Hepatocyte (in vitro differentiated cells): ENCODE measurements at regions not wholly inside any gene's neighbourhood (a gene's known extent, or its start where the extent isn't known, plus 50 kb on each side); places are given as distances from the start of the nearest gene placed in this dataset.

Experiments used
- DNase-seq: peaks from one replicate; pipeline ENCODE4 v3.0.0-alpha.2; 2016; ENCODE audit warnings: low spot score
- H2AFZ ChIP-seq: fragments of 200-600 bp; sonication (generic); 2 replicates; pipeline ENCODE4 v1.6.0; 2016; ENCODE audit warnings: antibody characterized with exemption, mild to moderate bottlenecking
- H3K27ac ChIP-seq: fragments of 200-600 bp; sonication (generic); 2 replicates; pipeline ENCODE4 v1.5.1; 2016; ENCODE audit warnings: mild to moderate bottlenecking
- H3K27me3 ChIP-seq: fragments of 200-600 bp; sonication (generic); 2 replicates; pipeline ENCODE4 v1.6.1; 2016
- H3K36me3 ChIP-seq: fragments of 200-600 bp; sonication (generic); replicated peaks from 2 replicates; pipeline ENCODE4 v1.5.1; 2016; ENCODE audit warnings: low read depth; ENCODE audit not compliant: insufficient read depth
- H3K4me1 ChIP-seq: fragments of 200-600 bp; sonication (generic); 2 replicates; pipeline ENCODE4 v1.5.1; 2016; ENCODE audit warnings: mild to moderate bottlenecking, moderate library complexity; ENCODE audit not compliant: insufficient read depth
- H3K4me2 ChIP-seq: fragments of 200-600 bp; sonication (generic); 2 replicates; pipeline ENCODE4 v1.6.0; 2016
- H3K4me3 ChIP-seq: fragments of 200-600 bp; sonication (generic); 2 replicates; pipeline ENCODE4 v1.5.1; 2016; ENCODE audit warnings: mild to moderate bottlenecking
- H3K79me2 ChIP-seq: fragments of 200-600 bp; sonication (generic); 2 replicates; pipeline ENCODE4 v1.6.0; 2017; ENCODE audit warnings: mild to moderate bottlenecking
- H3K9me2 ChIP-seq: fragments of 200-600 bp; sonication (generic); replicated peaks from 2 replicates; pipeline ENCODE4 v1.6.0; 2017; ENCODE audit warnings: mild to moderate bottlenecking; ENCODE audit not compliant: insufficient read depth
- H3K9me3 ChIP-seq: fragments of 200-600 bp; sonication (generic); 2 replicates; pipeline ENCODE4 v1.5.1; 2016; ENCODE audit warnings: low read depth, mild to moderate bottlenecking
- H4K20me1 ChIP-seq: fragments of 200-600 bp; sonication (generic); 2 replicates; pipeline ENCODE4 v1.6.0; 2016; ENCODE audit warnings: mild to moderate bottlenecking; ENCODE audit not compliant: insufficient read depth, poor library complexity, severe bottlenecking
- EZH2 ChIP-seq: fragments of 200-600 bp; sonication (generic); IDR thresholded peaks from 2 replicates; pipeline ENCODE4 v1.6.1; 2016; ENCODE audit warnings: antibody characterized with exemption, mild to moderate bottlenecking, borderline replicate concordance
- EZH2phosphoT487 ChIP-seq: fragments of 200-600 bp; sonication (generic); IDR thresholded peaks from one replicate; pipeline ENCODE4 v1.6.1; 2018; ENCODE audit warnings: antibody characterized with exemption, mild to moderate bottlenecking, low read depth, moderate library complexity; ENCODE audit not compliant: unreplicated experiment, severe bottlenecking
- WGBS: methylation state at CpG from one replicate; pipeline ENCODE4 v1.1.6; 2016; ENCODE audit warnings: low lambda C conversion rate; ENCODE audit errors: missing lambda C conversion rate; 5-methylcytosine and 5-hydroxymethylcytosine counted together
- TF ChIP-seq, protein P1 (sequence below): fragments of 200-600 bp; sonication (generic); IDR thresholded peaks from 2 replicates; pipeline ENCODE4 v1.5.1; 2016; ENCODE audit warnings: antibody characterized with exemption, mild to moderate bottlenecking; ENCODE audit not compliant: poor library complexity

DNA sequence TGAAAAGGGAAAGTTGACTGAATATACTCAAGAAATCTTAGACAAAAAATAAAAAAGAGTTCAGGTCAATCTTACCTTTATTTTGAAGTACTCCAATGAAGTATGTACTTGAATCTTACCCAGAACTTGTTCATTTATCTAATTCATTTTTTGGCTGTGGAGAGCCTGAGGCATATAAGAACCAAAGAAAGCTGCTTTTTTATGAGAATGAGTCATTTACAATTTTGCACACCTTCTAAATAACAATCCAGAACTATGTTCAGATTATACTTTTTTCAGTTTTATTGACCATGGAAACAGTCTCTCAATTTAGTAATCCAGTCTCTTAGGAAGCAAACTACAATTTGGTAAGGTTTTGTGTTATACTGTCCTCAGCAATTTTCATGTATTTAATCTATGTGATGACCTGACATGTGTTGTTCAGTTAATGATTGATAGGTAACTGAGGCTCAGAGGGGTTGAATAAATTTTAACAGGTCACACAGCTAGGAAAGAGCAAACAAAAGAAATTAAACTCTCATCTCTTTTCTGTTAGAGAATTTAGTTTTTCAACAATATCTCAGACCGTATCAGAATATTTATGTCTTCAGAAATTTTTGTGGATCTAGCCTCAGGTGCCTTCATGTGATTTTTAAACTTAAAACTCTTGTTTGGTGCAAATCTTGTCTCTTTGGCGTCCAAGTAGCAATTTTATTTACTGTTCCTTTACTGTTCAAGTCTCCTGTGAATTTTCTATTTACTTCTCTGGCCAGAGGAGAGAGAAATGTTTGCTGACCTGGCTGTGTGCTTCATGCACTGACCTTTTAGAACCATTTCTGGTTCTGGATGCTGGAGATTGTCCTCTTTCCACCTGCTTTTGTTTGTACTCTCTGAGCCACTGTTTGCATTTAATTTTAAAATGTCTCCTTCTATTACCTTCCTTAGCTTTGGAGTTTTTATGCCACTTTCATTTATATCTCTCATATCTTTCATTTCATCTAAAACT is 1453.4 kb downstream of the STIM2 start:
- H3K4me3 ChIP-seq, result no peak overlapping the region
- no peak for DNase-seq
- H3K4me1 ChIP-seq, result no peaks in the 10 kb centered on the region
- no peak overlapping the region for H3K27ac ChIP-seq
- H3K79me2 ChIP-seq, result no peaks in the 10 kb centered on the region
- TF ChIP-seq EZH2 (no peak), EZH2phosphoT487 (no peak)
- TF ChIP-seq, protein P1, sequence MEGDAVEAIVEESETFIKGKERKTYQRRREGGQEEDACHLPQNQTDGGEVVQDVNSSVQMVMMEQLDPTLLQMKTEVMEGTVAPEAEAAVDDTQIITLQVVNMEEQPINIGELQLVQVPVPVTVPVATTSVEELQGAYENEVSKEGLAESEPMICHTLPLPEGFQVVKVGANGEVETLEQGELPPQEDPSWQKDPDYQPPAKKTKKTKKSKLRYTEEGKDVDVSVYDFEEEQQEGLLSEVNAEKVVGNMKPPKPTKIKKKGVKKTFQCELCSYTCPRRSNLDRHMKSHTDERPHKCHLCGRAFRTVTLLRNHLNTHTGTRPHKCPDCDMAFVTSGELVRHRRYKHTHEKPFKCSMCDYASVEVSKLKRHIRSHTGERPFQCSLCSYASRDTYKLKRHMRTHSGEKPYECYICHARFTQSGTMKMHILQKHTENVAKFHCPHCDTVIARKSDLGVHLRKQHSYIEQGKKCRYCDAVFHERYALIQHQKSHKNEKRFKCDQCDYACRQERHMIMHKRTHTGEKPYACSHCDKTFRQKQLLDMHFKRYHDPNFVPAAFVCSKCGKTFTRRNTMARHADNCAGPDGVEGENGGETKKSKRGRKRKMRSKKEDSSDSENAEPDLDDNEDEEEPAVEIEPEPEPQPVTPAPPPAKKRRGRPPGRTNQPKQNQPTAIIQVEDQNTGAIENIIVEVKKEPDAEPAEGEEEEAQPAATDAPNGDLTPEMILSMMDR, result no peak
- H4K20me1 ChIP-seq, result no peaks in the 10 kb centered on the region
- no peaks in the 10 kb centered on the region for H3K27me3 ChIP-seq
- 48% methylated on average over 2 of the region's 2 CpGs for WGBS
- no peaks in the 10 kb centered on the region for H3K9me2 ChIP-seq
- H3K4me2 ChIP-seq, result no peak overlapping the region
- H2AFZ ChIP-seq, result no peak overlapping the region
- H3K9me3 ChIP-seq, result no peaks in the 10 kb centered on the region
- H3K36me3 ChIP-seq, result no peaks in the 10 kb centered on the region

DNA sequence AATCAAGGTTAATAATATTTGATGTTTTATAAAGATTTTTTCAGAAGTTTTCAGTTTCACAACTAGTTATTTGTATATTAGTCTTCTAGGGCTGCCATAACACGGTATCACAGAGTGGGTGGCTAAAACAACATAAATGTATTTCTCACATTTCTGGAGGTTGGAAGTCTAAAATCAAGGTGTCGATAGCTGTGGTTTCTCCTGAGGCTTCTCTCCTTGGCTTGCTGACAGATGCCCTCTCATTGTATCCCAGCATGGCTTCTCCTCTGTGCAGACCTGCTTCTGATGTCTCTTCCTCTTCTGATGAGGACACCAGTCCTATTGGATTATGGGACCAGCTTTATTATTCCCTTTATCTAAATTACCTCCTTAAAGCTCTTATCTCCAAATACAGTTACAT is 1456.6 kb downstream of the STIM2 start:
- no peaks in the 10 kb centered on the region for H3K9me2 ChIP-seq
- no peak overlapping the region for H2AFZ ChIP-seq
- no peaks in the 10 kb centered on the region for H3K4me1 ChIP-seq
- no peaks in the 10 kb centered on the region for H3K27me3 ChIP-seq
- H3K9me3 ChIP-seq, result no peaks in the 10 kb centered on the region
- no peaks in the 10 kb centered on the region for H3K79me2 ChIP-seq
- no peak for DNase-seq
- no peak overlapping the region for H3K27ac ChIP-seq
- no peak overlapping the region for H3K4me2 ChIP-seq
- TF ChIP-seq EZH2phosphoT487 (no peak), EZH2 (no peak)
- TF ChIP-seq, protein P1, result no peak
- H3K36me3 ChIP-seq, result no peaks in the 10 kb centered on the region
- no peaks in the 10 kb centered on the region for H4K20me1 ChIP-seq
- WGBS, result 93% methylated on average over 2 of the region's 2 CpGs
- H3K4me3 ChIP-seq, result no peak overlapping the region

DNA sequence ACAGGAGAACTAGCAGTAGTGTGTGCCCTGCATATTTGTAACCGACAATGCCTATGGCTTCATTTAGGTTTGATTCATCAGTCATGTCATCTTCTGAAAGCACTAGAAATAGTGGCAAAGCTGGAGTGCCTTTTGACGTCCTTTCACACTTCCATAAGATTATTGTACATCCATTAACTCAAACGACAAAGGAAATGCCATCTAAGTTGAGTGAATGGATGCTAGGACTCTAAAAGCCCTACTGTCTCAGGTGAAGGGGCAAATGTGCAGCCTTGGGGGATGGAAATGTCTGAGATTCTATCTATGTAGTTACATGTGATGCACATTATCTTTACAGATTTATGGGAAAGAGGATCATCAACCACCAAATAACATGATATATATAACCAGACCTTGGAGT is 1473.6 kb downstream of the STIM2 start:
- H3K4me2 ChIP-seq, result no peak overlapping the region
- 84% methylated on average over 3 of the region's 3 CpGs for WGBS
- no peak overlapping the region for H3K27ac ChIP-seq
- H3K36me3 ChIP-seq, result no peaks in the 10 kb centered on the region
- H3K9me3 ChIP-seq, result no peaks in the 10 kb centered on the region
- H2AFZ ChIP-seq, result no peak overlapping the region
- H3K4me3 ChIP-seq, result no peak overlapping the region
- H3K27me3 ChIP-seq, result no peaks in the 10 kb centered on the region
- no peaks in the 10 kb centered on the region for H3K79me2 ChIP-seq
- DNase-seq, result no peak
- no peaks in the 10 kb centered on the region for H3K9me2 ChIP-seq
- no peak for TF ChIP-seq EZH2
- TF ChIP-seq, protein P1, result no peak
- TF ChIP-seq EZH2phosphoT487, result no peak
- H3K4me1 ChIP-seq, result no peaks in the 10 kb centered on the region
- no peaks in the 10 kb centered on the region for H4K20me1 ChIP-seq
